B cell (primary cell): ENCODE measurements at regions not wholly inside any gene's neighbourhood (a gene's known extent, or its start where the extent isn't known, plus 50 kb on each side); places are given as distances from the start of the nearest gene placed in this dataset.

Source experiments
- CTCF ChIP-seq: fragments of 200-600 bp; IDR thresholded peaks from one replicate; pipeline ENCODE4 v1.8.0; 2022; ENCODE audit warnings: antibody characterized with exemption, mild to moderate bottlenecking
- EZH2 ChIP-seq: IDR thresholded peaks from 2 replicates; pipeline ENCODE4 v1.6.1; 2012; ENCODE audit warnings: borderline replicate concordance, low read depth, mild to moderate bottlenecking, moderate library complexity, low read length; ENCODE audit not compliant: insufficient read depth, poor library complexity, severe bottlenecking

- TF ChIP-seq CTCF, result no peak
- no peak for TF ChIP-seq EZH2
Observed at GRCh38 chr2:136221026-136221425, 103.1 kb upstream of the CXCR4 start.
